Forelimb muscle (tissue), 1 donor: ENCODE measurements at regions not wholly inside any gene's neighbourhood (a gene's known extent, or its start where the extent isn't known, plus 50 kb on each side); places are given as distances from the start of the nearest gene placed in this dataset.

Experiments used
- DNase-seq: peaks from one replicate; pipeline ENCODE4 v3.0.0-alpha.2; 2013; ENCODE audit warnings: low read depth

DNA sequence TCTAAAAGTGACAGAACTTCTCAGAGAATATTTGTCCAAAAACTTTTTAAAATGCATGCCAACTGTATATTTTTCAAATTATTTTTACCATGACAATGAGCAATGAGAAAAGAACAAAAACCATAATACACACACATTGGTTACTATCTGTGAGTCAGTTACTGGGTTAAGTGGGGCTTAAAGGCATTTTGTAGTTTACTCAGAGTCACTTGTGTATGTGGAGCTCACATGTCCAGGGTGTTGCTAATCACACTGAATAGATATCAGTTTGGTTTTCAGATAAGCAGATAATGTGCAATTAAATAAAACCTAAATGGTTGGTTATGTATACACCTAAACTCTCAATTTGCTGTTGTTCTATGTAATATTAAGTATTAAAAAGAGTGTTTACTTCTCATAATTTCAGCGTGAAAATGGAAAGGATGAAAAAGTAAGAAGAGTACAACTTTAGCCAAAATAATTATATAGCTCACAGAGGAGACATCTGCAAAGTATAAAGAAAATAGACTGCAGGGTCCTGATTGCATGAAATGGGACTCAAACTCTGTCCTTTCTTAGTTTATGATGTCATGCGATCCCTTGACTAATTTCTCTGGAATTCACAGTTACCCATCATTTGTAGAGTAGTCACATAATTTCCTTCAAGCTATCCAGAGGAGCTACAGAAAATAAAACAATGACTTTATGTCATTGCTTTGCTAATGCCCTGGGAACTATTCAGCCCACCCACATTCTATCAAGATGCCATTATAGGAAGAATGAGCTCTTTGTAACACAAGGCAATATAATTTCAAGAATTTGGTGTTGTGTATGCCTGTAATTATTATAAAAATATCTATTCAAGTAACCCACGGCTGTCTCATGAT is 388.0 kb upstream of the ZNF608 start:
- DNase-seq, result no peak

DNA sequence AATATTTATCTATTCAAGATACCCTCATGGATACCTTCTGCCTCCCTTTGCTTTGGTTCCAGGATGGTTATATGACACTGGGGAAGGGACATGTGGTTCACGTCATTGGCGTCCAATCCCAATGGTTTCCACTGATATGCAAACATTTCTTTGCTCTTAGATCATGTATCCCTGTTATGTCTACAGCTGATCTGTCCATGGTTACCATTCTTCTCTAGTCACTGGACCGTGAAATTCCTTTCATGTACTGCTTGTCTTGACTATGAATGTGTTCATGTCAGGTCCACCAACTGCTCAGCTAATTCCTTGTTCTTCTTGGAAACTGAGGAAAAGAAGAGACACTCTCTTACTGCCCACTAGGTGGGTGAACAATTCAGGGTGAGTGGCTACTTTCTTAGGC is 391.1 kb upstream of the ZNF608 start:
- no peak for DNase-seq

DNA sequence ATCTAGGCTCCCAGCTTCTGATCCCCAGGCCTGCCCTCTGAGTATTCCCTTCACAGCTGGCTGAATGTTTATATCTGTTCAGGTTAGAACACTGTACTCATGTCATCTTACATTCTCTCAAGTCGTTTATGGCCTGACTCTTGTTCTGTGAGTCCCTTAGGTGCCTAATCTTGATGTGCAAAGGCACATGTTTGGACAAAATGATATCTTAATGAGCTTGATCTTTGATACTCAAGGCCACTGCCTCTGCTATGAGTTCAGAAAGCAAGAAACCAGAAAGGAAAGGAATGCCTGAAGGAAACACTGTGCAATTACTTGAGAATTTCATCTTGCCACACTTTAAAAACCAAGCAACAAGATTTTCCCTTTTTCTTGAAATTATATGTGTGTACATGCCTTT is 391.8 kb upstream of the ZNF608 start:
- DNase-seq, result no peak

DNA sequence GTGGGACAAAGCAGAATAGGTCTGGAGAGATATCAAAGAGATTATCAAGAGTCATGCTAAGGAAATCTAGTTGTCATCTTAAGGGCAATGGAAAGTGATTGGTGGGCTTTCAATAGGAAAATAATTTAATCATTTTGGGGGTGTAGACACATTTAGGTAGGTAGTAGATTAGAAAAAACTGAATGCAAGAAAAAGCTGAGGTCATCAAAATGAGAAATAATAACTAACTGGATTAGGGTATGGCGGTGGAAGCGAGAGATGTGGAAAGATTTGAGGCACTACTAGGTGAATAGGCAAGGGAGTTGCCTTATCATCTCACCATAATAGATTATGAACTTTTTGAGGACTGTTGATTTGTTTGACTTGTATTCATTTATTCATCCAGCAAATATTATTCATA is 393.2 kb upstream of the ZNF608 start:
- no peak for DNase-seq

DNA sequence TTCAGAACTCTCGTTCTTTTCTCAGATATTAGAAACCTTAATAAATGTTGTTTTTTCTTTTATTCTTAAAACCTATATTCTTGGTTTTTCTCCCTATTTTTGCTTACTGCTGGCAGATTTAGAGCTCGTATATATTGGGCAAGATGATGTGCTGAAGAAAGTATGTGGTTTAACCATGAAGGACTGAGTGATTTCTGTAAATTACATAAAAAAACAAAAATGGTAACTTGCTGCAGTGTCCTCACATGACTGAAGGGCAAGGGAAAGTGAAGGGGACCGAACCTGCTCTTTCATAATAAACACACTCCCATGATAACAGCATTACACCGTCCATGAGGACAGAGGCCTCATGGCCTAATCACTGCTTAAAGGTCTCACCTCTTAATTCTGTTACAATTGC is 393.8 kb upstream of the ZNF608 start:
- no peak for DNase-seq

DNA sequence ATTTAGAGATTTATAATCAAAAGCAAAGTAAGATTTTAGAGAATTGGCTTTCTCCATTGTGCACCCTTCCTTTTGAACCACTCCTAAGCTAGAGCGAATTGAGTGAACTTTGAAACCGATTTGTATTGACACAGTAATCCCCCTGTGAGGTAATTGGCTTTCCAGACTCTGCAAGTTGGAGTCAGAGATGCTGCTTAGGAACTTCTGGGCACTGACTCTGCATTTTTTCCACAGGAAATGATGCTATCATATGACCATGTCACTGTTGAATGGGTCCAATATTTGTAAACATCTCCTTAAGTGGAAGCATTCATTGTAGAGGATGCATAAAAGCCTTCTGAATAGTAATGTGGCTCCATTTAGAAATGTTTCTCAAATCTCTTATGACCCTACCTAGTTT is 394.4 kb upstream of the ZNF608 start:
- DNase-seq, result peak; percentile 93

DNA sequence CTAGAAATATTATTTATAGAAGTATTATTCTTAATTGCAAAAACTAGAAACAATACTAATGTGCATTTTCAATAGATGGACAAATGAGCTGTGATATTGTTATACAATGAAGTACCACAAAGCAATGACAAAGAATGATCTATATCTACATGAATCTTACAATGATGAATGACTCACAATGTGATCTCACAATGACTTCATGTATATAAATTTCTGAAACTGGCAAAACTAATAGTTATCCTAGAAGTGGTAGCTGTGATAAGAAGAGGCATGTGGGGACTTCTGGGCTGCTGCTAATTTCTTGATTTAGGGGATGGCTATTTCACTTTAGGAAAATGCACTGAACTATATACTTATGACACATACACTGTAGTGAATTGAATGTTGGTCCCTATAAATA is 396.0 kb upstream of the ZNF608 start:
- DNase-seq, result no peak

DNA sequence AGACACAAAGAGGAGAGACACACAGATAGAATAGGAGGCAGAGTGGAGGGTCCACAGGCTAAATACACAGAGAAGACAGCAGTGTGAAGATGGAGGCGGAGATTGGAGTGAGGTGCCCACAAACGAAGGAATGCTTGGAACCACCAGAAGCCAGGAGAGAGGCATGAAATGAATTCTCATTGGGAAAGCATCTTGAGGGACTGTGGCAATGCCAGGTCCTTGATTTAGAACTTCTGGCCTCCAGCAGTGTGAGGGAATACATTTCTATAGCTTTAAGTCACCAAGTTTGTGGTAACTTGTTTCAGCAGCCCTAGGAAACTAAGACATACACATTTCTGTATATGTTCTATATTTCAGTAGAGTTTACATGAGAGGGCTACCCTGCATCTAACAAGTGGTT is 396.6 kb upstream of the ZNF608 start:
- no peak for DNase-seq

DNA sequence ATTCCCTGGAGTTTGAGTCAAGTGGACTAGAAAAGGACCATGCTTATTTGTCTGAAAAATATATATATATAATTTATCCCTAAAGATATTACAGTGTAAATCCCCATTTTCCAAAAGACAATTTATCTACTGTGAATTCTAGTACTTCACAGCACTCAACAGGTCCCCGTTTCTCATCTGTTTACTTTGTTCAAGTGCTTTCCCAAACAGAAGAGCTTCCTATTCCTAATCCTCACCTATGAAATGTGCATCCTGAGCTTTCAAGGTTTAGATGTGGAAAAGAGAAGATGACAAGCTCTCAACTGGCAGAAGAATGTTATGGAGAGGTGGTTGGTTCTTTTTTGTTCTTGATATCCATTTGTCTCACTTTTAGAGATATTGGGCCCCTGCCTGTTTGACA is 401.6 kb upstream of the ZNF608 start:
- no peak for DNase-seq

DNA sequence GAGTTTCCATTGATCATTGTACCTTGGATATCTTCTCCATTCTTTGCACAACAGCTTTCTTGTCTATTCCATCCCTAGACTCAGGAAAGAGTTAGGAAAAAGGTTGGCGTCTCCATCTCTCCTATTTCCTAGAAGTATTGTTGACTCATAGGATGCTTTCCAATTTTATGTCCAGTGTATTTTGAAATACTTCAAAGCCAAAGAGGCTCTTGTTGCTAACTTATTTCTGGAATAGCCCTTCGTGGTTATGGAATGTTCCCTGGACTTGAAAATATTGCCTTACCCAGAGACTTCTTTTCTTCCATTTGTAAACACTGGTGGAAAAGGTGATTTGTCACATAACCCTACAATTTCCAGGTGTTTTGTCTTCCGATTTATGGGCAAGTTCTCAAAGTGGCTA is 402.3 kb upstream of the ZNF608 start:
- no peak for DNase-seq

DNA sequence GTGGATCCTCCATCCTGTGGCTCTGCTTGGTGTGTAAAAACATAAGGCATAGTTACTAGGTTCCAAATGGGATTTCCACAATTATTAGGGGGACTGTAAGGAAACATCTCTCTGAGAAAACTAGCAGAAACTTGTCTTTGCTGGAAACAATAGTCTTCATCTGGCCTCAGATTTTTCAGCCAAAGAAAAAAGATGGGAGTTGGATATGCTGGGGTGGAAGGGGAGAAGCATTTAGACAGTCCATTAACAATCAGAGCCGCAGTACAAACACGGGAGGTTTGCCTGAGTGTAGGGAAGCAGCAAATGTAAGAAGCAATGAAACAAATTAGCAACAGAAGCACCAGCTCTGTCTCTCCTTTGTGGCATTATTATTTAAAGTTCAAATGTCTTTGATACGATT is 402.7 kb upstream of the ZNF608 start:
- no peak for DNase-seq

DNA sequence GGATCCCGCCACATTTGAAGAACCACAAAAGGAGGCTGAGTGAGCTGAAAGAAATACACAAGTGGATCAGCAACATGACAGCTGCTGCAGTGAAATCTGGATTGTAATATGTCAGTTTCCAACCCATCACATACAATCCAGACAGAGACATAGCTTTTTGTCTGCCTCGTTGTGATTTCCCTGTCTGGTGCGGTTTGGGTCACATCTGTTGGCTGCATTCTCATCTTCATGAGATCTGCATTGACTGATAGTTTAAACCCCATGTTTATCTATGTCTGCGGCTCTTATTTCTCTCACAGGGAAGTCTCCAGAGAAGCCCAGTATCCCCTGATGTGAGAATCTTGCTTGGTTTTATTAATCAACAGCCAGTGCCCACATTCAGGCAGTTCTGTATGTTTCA is 403.1 kb upstream of the ZNF608 start:
- no peak for DNase-seq

DNA sequence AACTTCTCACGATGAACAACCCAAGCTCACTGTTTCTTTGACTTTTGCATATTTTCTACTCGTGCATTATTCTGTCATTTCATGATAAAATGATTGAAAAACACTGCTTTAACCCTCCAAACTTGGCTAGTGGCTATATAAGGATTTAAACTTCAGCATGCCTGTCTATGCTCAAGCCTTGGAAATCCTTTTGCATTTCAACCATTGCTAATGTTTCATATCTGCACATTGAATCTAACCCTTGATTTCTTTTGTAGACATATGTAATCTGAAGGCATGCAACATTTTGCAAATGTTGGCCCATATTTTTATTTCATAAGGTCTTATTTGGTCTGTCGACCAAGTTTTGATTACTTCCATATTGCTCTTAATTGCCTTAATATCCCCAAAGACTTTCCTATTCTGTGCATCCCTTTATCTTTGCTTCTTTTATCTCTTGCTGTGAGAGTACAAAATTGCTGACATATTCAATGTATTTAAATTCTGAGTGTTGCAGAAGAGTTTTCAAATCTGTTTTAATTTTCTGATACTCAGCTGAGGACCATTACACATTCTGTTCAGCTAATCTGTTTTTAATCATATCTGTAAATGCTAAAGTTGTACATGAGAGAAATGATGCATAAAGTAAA is 403.7 kb upstream of the ZNF608 start:
- DNase-seq, result no peak

DNA sequence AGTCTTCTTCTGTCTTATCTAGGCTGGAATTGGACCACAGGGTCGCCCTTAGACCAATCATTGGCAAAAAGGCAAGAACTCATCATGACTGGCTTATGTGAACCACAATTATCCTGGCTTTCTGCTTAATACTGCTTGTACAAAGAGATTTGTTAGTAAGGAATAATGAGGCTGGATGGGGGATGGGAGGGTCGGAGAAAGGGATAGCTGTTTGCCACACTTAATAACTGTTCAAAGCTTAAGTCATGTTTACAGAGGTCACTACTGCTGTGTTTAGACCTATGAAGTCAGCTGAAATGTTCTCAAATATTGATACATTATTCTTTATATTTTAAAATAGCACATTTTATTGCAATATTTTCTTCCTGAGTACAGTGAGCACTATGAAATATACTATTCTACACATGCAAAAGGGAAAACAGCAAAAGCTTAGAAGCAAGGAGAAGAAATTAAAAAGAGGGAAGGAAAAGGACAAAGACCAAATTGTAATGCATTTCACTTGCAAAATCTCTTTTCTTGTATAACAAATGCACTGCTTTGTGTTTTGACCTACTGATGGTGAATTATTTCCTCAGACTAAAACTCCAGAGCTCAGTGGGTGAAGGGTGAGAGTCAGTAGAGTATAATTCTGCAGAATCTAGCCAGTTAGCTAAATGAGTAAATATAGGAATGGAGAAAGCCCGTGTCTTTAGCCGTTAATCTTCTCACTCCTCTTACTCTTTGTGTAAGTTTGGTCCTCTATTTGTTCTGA is 404.9 kb upstream of the ZNF608 start:
- no peak for DNase-seq

DNA sequence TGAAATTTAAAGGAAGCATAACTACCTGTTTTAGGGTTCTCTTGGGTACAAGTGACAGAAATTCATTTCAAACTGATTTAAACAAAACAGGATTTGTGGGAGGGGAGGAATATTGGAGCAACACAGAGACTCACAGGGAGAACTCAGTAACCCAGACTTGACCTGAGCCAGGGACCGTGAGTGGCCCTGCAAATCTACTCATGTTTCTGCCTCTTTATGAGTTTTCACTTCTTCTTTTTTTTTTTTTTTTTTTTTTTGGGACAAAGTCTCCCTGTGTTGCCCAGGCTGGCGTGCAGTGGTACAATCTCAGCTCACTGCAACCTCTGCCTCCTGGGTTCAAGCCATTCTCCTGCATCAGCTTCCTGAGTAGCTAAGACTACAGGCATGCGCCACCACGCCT is 405.6 kb upstream of the ZNF608 start:
- DNase-seq, result no peak

DNA sequence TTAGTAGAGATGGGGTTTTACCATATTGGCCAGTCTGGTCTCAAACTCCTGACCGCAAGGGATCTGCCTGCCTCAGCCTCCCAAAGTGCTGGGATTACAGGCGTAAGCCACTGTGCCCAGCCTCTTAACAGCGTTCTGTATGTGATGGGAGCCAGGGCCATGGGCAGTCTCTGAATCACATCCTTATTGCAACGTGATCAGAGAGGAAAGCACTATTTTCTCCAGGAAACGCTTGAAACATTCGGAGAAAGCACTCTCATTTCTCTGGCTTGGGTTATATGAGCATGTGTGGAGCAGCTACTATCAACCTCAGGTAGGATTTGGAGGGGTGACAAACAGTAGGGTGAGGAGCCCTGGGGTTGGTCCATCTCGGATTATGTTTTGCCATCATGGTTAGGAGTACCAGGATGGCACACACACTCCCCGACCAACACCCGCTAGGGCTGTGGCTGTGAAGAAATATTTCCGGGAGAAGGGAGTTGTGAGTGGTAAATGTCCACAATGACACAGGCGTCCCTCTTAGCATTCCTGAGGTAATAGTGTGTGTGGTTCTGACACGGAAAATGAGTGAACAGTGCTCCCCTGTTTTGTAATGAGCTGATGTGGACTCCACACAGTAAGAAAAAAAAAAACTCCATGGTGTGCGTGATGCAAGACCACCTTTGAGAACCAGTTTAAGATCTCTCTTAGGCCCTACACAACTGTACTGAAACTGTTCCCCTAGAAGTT is 406.2 kb upstream of the ZNF608 start:
- no peak for DNase-seq

DNA sequence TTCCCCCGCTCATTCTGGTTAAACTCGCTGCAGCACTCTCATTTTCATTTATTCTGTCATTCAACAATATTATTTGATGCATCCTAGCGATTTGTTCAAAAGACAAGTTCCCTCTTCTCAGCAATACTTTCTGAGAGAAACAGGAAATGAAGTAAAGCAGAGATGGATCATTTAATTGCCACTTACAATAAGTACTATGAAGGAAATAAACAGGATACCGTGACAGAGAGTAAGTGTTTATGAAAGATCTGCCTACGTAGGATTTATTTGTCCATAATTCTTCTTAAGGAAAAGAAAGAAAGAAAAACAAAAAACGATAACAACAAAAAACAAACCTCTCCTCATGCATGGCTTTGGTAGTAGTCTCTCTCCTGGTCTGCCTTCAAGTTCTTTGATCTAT is 406.8 kb upstream of the ZNF608 start:
- no peak for DNase-seq

DNA sequence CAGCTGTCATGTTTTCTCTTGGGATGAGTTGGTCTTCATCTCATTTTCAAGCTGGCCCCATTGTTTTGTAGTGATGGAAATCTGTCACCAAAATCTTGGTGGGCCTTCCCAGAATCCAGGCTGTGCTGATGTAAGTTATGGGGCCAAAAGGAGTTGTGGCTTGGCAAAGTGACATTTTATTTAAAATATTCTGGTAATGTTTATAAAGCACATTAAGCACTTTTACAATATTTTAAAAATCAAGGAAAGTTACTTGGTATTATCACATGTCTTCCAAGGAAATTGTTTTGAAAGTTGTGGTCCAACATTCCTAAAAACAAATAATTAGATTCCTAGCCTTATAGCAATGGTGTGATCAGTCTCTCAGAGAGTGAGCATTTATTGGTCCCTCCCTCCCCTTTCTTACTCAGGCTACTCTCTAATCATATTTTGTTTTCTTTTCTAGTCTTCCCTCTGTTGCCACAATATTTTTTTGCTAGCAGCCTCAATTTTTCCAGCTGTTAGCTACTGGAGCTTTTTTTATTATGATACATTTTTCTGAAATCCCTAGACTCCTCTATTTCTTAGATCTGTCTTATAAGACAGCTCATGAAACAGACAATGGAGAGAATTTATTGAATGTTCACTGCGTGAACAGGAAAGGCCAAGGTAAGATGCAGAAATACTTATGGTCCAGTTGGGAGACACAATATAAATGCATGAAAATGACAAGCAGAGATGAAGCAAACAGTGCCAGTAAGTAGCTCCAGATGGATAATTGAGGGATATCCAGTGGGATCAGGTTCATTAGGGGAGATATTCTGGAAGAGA is 408.1 kb upstream of the ZNF608 start:
- no peak for DNase-seq

DNA sequence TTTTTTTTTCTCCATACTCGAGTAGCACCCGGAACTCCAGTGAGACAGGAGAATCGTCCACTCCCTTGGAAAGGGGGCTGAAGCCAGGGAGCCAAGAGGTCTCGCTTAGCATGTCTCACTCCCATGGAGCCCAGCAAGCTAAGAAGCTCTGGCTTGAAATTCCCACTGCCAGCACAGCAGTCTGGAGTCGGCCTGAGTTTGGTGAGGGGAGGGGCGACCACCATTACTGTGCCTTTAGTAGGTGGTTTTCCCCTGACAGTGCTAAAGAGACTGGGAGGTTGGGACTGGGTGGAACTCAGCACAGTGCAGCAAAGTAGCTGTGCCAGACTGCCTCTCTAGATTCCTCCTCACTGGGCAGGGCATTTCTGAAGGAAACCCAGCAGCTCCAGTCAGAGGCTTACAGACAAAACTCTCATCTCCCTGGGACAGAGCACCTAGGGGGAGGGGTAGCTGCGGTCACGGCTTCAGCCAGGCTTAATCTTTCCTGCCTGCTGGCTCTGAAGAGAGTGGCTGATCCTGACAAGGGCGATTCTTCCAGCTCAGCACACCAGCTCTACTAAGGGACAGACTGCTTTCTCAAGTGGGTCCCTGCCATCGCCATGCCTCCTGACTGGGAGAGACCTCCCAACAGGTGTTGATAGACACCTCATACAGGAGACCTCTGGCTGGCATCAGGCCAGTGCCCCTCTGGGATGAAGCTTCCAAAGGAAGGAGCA is 414.5 kb upstream of the ZNF608 start:
- DNase-seq, result no peak

DNA sequence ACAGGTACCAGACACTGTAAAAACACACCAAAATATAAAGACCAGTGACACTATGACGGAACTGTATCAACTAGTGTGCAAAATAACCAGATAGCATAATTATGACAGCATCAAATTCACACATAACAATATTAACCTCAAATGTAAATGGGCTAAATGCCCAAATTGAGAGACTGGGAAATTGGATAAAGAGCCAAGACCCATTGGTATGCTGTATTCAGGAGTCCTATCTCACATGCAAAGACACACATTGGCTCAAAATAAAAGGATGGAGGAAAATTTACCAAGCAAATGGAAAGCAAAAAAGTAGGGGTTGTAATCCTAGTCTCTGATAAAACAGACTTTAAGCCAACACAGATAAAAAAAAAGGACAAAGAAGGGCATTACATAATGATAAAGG is 416.3 kb upstream of the ZNF608 start:
- DNase-seq, result no peak

DNA sequence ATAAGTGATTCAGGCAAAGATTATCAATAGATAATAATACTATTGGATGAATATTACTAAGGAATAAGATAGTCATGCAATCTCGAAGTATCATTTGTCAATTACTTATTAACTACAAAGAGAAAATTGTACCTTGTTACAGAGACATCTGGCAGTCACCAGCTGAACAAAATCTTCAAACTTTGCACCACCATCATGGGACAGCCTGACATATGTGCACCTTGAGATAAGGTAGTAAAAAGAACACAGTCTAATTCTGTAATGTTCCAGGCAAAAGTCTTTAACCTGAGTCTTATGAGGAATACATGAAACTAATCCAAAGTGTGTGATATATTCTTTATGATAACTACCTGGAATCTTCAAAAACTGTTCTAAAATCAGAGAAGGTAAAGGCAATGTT is 423.0 kb upstream of the ZNF608 start:
- no peak for DNase-seq
